Chondrocyte (in vitro differentiated cells): ENCODE measurements at regions not wholly inside any gene's neighbourhood (a gene's known extent, or its start where the extent isn't known, plus 50 kb on each side); places are given as distances from the start of the nearest gene placed in this dataset.

ENCODE experiments used
- DNase-seq: peaks from one replicate; pipeline ENCODE4 v3.0.0; 2021; ENCODE audit warnings: mixed read lengths, low spot score
- H3K27ac Mint-ChIP-seq: one replicate; pipeline ENCODE4 v1.8.0; 2021; ENCODE audit warnings: mild to moderate bottlenecking, moderate library complexity, mixed read lengths; ENCODE audit not compliant: unreplicated experiment
- H3K27me3 Mint-ChIP-seq: 2 replicates; pipeline ENCODE4 v1.8.0; 2021; ENCODE audit warnings: low read depth, mixed read lengths
- H3K36me3 Mint-ChIP-seq: 2 replicates; pipeline ENCODE4 v1.8.0; 2021; ENCODE audit warnings: low read depth, mixed read lengths
- H3K4me1 Mint-ChIP-seq: 2 replicates; pipeline ENCODE4 v1.8.0; 2021; ENCODE audit warnings: low read depth, mild to moderate bottlenecking, mixed read lengths
- H3K4me3 Mint-ChIP-seq: one replicate; pipeline ENCODE4 v1.8.0; 2021; ENCODE audit warnings: mild to moderate bottlenecking, moderate library complexity, mixed read lengths; ENCODE audit not compliant: unreplicated experiment
- H3K9me3 Mint-ChIP-seq: 2 replicates; pipeline ENCODE4 v1.8.0; 2021; ENCODE audit warnings: low read depth, mixed read lengths
- CTCF ChIP-seq: fragments of 200-600 bp; sonication (generic); IDR thresholded peaks from 2 replicates; pipeline ENCODE4 v1.5.0; 2021; ENCODE audit warnings: antibody characterized with exemption, mild to moderate bottlenecking, moderate library complexity

GRCh38 chr11:133746663-133747306 lies 98.5 kb downstream of the SPATA19 start:
- Mint-ChIP-seq H3K27ac (no peak overlapping the region), H3K4me3 (no peak overlapping the region), H3K27me3 (peaks cover 13% of the 10 kb centered on the region), H3K4me1 (no peaks in the 10 kb centered on the region), H3K9me3 (peaks cover 2% of the 10 kb centered on the region), H3K36me3 (no peaks in the 10 kb centered on the region)
- no peak for TF ChIP-seq CTCF
- DNase-seq = no peak

- H3K4me1 Mint-ChIP-seq = no peaks in the 10 kb centered on the region
- no peak overlapping the region for H3K4me3 Mint-ChIP-seq
- peaks cover 2% of the 10 kb centered on the region for H3K9me3 Mint-ChIP-seq
- no peaks in the 10 kb centered on the region for H3K36me3 Mint-ChIP-seq
- peaks cover 13% of the 10 kb centered on the region for H3K27me3 Mint-ChIP-seq
- H3K27ac Mint-ChIP-seq = no peak overlapping the region
- no peak for TF ChIP-seq CTCF
- DNase-seq = no peak
Observed at GRCh38 chr11:133745791-133746190, 99.5 kb downstream of the SPATA19 start.

- no peaks in the 10 kb centered on the region for H3K36me3 Mint-ChIP-seq
- no peak overlapping the region for H3K4me3 Mint-ChIP-seq
- peaks cover 3% of the 10 kb centered on the region for H3K9me3 Mint-ChIP-seq
- DNase-seq = no peak
- no peak overlapping the region for H3K27ac Mint-ChIP-seq
- TF ChIP-seq CTCF = no peak
- H3K4me1 Mint-ChIP-seq = no peaks in the 10 kb centered on the region
- H3K27me3 Mint-ChIP-seq = peaks cover 10% of the 10 kb centered on the region
Observed at GRCh38 chr11:133742353-133742752, 103.0 kb downstream of the SPATA19 start.

GRCh38 chr11:133740963-133741362 lies 104.3 kb downstream of the SPATA19 start:
- H3K4me3 Mint-ChIP-seq = no peak overlapping the region
- H3K9me3 Mint-ChIP-seq = peaks cover 3% of the 10 kb centered on the region
- H3K36me3 Mint-ChIP-seq = no peaks in the 10 kb centered on the region
- no peak for DNase-seq
- no peak for TF ChIP-seq CTCF
- peaks cover 8% of the 10 kb centered on the region for H3K27me3 Mint-ChIP-seq
- H3K27ac Mint-ChIP-seq = no peak overlapping the region
- no peaks in the 10 kb centered on the region for H3K4me1 Mint-ChIP-seq

- H3K27me3 Mint-ChIP-seq = peaks cover 3% of the 10 kb centered on the region
- H3K4me1 Mint-ChIP-seq = no peaks in the 10 kb centered on the region
- no peak overlapping the region for H3K27ac Mint-ChIP-seq
- DNase-seq = no peak
- H3K36me3 Mint-ChIP-seq = no peaks in the 10 kb centered on the region
- H3K4me3 Mint-ChIP-seq = no peak overlapping the region
- TF ChIP-seq CTCF = no peak
- H3K9me3 Mint-ChIP-seq = peaks cover 8% of the 10 kb centered on the region
Observed at GRCh38 chr11:133739481-133739880, 105.8 kb downstream of the SPATA19 start.
